Stimulated activated effector memory CD8-positive, alpha-beta T cell treated with anti-CD3 and anti-CD28 coated beads, Interleukin-12 subunit alpha, Interleukin-12 subunit beta, amount 100 ng/mL, for 72 hours (primary cell): ENCODE measurements at regions not wholly inside any gene's neighbourhood (a gene's known extent, or its start where the extent isn't known, plus 50 kb on each side); places are given as distances from the start of the nearest gene placed in this dataset.

ENCODE experiments used
- ATAC-seq: fragments of 150-1000 bp; cut with Tn5 transposase; 2 replicates; pipeline ENCODE4 v1.10.0; 2021
- DNase-seq, 2 donors: peaks; one replicate each; pipeline ENCODE4 v3.0.0; 2021 to 2022; ENCODE audit warnings: low spot score in 2 of 2
- H3K27ac Mint-ChIP-seq: one replicate; pipeline ENCODE4 v1.8.0; 2022; ENCODE audit warnings: mild to moderate bottlenecking, mixed read lengths
- H3K36me3 Mint-ChIP-seq: one replicate; pipeline ENCODE4 v1.8.0; 2022; ENCODE audit warnings: mild to moderate bottlenecking, mixed read lengths
- H3K4me1 Mint-ChIP-seq: one replicate; pipeline ENCODE4 v1.8.0; 2022; ENCODE audit warnings: mixed read lengths
- H3K4me3 Mint-ChIP-seq: one replicate; pipeline ENCODE4 v1.8.0; 2022; ENCODE audit warnings: mild to moderate bottlenecking, mixed read lengths
- H3K9me3 Mint-ChIP-seq: one replicate; pipeline ENCODE4 v1.8.0; 2022; ENCODE audit warnings: mixed read lengths

DNA sequence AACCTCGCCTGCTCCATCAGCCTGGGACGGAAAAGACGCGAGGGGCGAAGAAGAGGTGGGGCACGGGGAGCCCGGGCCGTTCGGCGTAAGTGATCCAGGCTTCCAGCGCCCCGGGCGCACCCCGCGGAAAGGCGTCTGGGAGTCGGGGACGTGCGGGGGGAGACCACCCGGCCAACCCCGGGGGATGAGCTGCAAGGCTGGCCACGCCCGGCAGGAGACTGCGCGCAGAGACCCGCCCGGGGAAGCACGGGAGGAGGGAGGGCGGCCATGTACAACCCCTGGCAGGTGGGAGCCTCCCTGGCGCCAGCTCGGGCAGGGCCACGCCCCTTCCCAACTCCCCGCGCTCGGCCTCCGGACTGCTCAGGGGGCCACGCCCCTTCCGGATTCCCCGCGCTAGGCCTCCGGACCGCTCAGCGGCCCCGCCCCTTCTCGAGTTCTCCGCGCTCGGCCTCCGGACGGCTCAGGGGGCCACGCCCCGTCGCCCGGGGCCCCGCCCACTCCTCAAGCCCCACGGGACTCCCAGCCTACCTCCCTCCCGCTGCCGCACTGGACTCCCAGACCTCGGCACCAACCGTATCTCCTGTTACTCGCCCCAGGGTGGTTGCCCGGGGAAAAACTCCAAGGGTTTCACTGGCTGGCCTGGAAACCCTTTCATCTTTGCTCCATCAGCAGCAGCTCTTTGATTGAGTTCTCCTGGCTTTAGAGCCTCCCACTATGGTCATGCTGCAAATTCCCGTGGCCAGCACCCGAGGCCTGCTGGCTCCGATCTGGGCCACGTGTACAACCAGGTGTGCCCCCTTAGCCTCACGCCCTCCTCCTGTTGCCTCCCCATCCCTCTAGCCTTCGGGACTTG lies 284.4 kb downstream of the ZEB1 start:
- Mint-ChIP-seq H3K4me1 (peaks cover 23% of the 10 kb centered on the region), H3K27ac (no peak overlapping the region), H3K4me3 (peak overlapping the region; percentile 76), H3K36me3 (peaks cover 4% of the 10 kb centered on the region), H3K9me3 (no peaks in the 10 kb centered on the region)
- ATAC-seq (peak; percentile 96), DNase-seq (peak; percentile 78 to 91)

GRCh38 chr10:31602541-31603234 lies 283.7 kb downstream of the ZEB1 start:
- no peak for DNase-seq
- no peaks in the 10 kb centered on the region for H3K9me3 Mint-ChIP-seq
- no peak for ATAC-seq

DNA sequence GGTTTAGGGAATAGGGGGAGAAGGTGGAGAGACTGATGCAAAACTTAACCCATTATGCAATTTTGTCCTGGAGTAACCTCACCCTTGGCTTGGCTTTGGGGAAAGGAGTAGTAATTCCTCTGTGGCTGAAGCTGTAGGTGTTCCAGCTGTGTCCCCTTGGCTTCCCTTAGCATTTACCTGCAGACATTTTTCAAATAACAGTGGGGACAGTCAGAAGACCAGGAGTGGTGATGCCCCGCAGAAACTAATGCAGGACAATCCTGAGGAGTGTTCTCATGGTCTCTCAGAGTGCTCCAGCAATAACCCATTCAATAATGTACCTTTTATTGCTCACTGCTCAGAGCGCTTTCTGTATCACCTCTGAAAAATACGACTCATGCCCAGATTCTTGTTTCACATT lies 282.1 kb downstream of the ZEB1 start:
- no peak for DNase-seq
- Mint-ChIP-seq H3K4me3 (no peak overlapping the region), H3K4me1 (peaks cover 23% of the 10 kb centered on the region), H3K27ac (no peak overlapping the region), H3K36me3 (peaks cover 4% of the 10 kb centered on the region), H3K9me3 (no peaks in the 10 kb centered on the region)
- ATAC-seq = no peak

More at GRCh38 chr10:31602541-31603234, 283.7 kb downstream of the ZEB1 start:
- Mint-ChIP-seq H3K4me3 (peak overlapping the region; percentile 76), H3K4me1 (peaks cover 23% of the 10 kb centered on the region), H3K36me3 (peaks cover 4% of the 10 kb centered on the region), H3K27ac (no peak overlapping the region)

DNA sequence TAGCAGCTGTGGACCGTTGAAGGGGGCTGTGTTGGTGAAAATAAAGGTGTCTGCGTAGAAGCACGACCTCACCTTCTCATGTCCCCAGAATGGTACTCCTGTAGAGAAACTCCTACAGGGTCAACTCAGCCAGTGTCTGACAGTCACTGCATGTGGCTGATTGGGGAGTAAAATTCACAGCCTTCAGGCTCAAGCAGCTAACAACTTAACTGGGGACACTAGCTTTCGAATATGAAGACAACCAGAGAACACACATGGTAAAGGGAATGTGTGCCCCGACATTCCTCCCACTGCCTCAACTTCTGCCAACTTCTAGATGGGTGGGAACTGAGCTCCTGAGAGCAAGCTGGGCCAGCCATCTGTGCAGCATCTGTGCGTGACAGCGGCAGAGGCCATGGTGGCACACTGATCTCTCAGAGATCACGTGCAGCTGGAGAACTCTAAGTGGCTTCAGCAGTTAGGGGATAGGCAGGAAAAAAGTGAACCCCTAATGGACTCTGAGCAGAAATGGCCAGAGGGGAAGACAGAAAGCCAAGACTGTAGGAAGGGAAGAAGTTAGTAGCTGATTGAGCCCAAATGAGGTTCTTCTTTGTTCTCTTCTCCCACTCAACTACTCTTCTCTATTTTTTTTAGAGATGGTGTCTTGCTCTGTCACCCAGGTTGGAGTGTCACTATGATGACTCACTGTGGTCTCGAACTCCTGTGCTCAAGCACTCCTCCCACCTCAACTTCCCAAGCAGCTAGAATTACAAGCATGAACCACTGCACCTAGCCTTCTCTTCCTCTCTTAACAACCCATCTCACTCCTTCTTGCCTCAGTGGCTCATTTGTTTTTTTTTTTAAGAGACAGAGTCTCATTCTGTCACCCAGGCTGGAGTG lies 280.8 kb downstream of the ZEB1 start:
- no peak overlapping the region for H3K4me3 Mint-ChIP-seq
- DNase-seq (no peak), ATAC-seq (peak; percentile 51)
- no peak overlapping the region for H3K27ac Mint-ChIP-seq
- H3K4me1 Mint-ChIP-seq = peaks cover 23% of the 10 kb centered on the region
- H3K9me3 Mint-ChIP-seq = no peaks in the 10 kb centered on the region
- peaks cover 4% of the 10 kb centered on the region for H3K36me3 Mint-ChIP-seq

DNA sequence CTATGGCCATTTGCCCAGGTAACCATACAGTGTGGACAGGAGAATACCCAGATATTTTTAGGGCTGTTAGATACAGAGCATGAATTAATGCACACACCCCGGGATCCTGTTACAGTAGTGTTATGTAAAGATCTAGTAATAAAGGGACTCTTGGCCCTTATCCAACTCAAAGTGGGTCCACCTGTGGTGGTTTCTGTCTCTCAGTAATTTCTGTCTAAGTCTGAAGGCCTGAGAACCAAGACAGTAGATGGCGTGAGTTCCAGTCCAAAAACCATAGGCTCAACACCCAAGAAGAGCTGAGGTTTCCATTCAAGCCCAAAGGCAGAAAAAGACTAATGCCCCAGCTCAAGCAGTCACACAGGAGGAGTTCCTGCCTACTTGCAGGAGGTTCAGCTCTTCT lies 277.7 kb downstream of the ZEB1 start:
- DNase-seq (no peak), ATAC-seq (no peak)
- H3K9me3 Mint-ChIP-seq = peaks cover 5% of the 10 kb centered on the region
- H3K4me3 Mint-ChIP-seq = no peak overlapping the region
- peaks cover 11% of the 10 kb centered on the region for H3K4me1 Mint-ChIP-seq
- H3K27ac Mint-ChIP-seq = no peak overlapping the region
- no peaks in the 10 kb centered on the region for H3K36me3 Mint-ChIP-seq

GRCh38 chr10:31595992-31596391 lies 277.0 kb downstream of the ZEB1 start:
- no peak for DNase-seq
- Mint-ChIP-seq H3K4me1 (peaks cover 11% of the 10 kb centered on the region), H3K4me3 (no peak overlapping the region), H3K9me3 (peaks cover 11% of the 10 kb centered on the region), H3K27ac (no peak overlapping the region), H3K36me3 (no peaks in the 10 kb centered on the region)
- no peak for ATAC-seq

- H3K4me3 Mint-ChIP-seq = no peak overlapping the region
- peak in 1 of 2 donors; percentile 42 for DNase-seq
- no peak for ATAC-seq
- no peaks in the 10 kb centered on the region for H3K4me1 Mint-ChIP-seq
- no peak overlapping the region for H3K27ac Mint-ChIP-seq
- H3K9me3 Mint-ChIP-seq = peaks cover 11% of the 10 kb centered on the region
- H3K36me3 Mint-ChIP-seq = no peaks in the 10 kb centered on the region
These were observed 275.4 kb downstream of the ZEB1 start for GRCh38 chr10:31594347-31594873.

GRCh38 chr10:31593124-31593523 lies 274.1 kb downstream of the ZEB1 start:
- ATAC-seq (no peak), DNase-seq (peak in 1 of 2 donors; percentile 13)
- Mint-ChIP-seq H3K9me3 (peaks cover 11% of the 10 kb centered on the region), H3K36me3 (no peaks in the 10 kb centered on the region), H3K4me1 (no peaks in the 10 kb centered on the region), H3K27ac (no peak overlapping the region), H3K4me3 (no peak overlapping the region)

- ATAC-seq (no peak), DNase-seq (no peak)
- no peak overlapping the region for H3K27ac Mint-ChIP-seq
- H3K36me3 Mint-ChIP-seq = no peaks in the 10 kb centered on the region
- H3K9me3 Mint-ChIP-seq = peaks cover 11% of the 10 kb centered on the region
- H3K4me1 Mint-ChIP-seq = no peaks in the 10 kb centered on the region
- H3K4me3 Mint-ChIP-seq = no peak overlapping the region
These were observed 272.6 kb downstream of the ZEB1 start for GRCh38 chr10:31591569-31591968.

- H3K9me3 Mint-ChIP-seq = peaks cover 11% of the 10 kb centered on the region
- H3K27ac Mint-ChIP-seq = no peak overlapping the region
- ATAC-seq = no peak
- DNase-seq = no peak
- no peaks in the 10 kb centered on the region for H3K36me3 Mint-ChIP-seq
- no peaks in the 10 kb centered on the region for H3K4me1 Mint-ChIP-seq
- H3K4me3 Mint-ChIP-seq = no peak overlapping the region
These were observed 271.2 kb downstream of the ZEB1 start for GRCh38 chr10:31590023-31590800.

DNA sequence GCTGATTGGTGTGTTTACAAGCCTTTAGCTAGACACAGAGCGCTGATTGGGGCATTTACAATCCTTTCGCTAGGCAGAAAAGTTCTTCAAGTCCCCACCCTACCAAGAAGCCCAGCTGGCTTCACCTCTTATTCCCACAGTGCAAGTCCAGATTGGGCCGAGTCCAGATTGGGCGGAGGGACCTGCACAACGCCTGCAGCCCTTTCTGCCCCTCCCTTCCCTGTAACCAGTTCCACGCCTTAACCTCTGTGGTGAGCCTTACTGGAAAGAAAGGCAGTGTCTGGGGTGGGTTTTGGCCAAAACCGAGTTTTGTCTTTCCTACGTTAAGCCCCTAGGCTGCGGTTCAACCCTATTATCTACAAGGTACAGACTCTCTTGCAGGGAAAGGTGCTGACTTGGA lies 268.7 kb downstream of the ZEB1 start:
- Mint-ChIP-seq H3K27ac (no peak overlapping the region), H3K4me3 (no peak overlapping the region), H3K4me1 (no peaks in the 10 kb centered on the region), H3K9me3 (peaks cover 11% of the 10 kb centered on the region), H3K36me3 (no peaks in the 10 kb centered on the region)
- ATAC-seq = no peak
- no peak for DNase-seq

DNA sequence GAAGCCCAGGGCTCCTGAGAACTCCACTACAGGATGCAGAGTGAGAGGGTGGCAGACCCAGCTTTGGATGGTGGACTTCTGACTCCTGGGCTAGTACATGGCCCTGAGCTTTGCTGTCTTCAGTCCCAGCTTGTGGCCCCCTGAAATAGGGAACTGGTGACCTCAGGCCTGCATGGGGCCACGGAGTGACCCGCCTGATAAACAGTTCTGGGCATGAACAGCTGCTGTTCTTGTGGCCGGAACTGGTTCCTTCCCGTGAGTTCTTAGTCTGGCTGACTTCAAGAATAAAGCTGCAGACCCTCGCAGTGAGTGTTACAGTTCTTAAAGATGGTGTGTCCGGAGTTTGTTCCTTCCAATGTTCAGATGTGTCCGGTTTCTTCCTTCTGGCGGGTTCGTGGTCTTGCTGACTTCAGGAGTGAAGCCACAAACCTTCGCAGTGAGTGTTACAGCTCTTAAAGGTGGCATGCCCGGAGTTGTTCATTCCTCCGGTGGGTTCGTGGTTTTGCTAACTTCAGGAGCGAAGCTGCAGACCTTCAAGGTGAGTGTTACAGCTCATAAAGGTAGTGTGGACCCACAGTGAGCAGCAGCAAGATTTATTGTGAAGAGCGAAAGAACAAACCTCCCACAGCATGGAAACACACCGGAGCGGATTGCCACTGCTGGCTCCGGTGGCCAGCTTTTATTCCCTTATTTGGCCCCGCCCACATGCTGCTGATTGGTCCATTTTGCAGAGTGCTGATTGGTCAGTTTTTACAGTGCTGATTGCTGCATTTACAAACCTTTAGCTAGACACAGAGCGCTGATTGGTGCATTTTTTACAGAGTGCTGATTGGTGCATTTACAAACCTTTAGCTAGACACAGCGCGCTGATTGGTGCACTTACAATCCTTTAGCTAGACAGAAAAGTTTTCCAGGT lies 268.0 kb downstream of the ZEB1 start:
- Mint-ChIP-seq H3K27ac (no peak overlapping the region), H3K9me3 (peaks cover 8% of the 10 kb centered on the region), H3K4me3 (no peak overlapping the region), H3K4me1 (peaks cover 6% of the 10 kb centered on the region), H3K36me3 (no peaks in the 10 kb centered on the region)
- ATAC-seq (no peak), DNase-seq (no peak)

- ATAC-seq (no peak), DNase-seq (no peak)
- H3K4me1 Mint-ChIP-seq = peaks cover 8% of the 10 kb centered on the region
These were observed 265.9 kb downstream of the ZEB1 start for GRCh38 chr10:31584876-31585275.

More at GRCh38 chr10:31584876-31585275, 265.9 kb downstream of the ZEB1 start:
- H3K27ac Mint-ChIP-seq = no peak overlapping the region
- no peaks in the 10 kb centered on the region for H3K36me3 Mint-ChIP-seq
- H3K4me3 Mint-ChIP-seq = no peak overlapping the region
- no peaks in the 10 kb centered on the region for H3K9me3 Mint-ChIP-seq
